NCI-H82 treated with DMSO at 0.1 percent for 48 hours (cell line): ENCODE measurements at regions not wholly inside any gene's neighbourhood (a gene's known extent, or its start where the extent isn't known, plus 50 kb on each side); places are given as distances from the start of the nearest gene placed in this dataset.

ENCODE experiments used
- DNase-seq: peaks from one replicate; lab custom pipeline; 2025; ENCODE audit not compliant: unreplicated experiment; lab: John Stamatoyannopoulos, UW

DNA sequence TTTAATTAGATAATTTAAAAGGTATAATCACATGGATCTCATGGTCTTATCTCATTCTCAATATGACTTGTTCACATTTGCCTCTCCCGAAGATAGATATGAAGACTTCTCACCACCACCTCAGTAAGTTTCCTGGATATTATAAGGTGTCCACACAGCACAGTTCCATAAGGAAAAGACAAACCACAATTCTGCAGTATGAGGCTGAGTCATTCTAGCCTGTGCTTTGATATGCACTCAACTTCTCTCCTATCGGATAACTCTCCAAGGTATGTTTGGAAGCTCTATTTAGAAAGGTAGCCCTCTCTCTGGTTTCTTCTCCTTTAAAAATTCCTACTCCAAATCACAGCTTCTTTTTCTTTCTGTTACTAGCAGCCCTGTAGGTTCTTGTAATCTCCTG, 612.8 kb downstream of the ZPLD1 start:
- DNase-seq: no peak

GRCh38 chr3:103048068-103048722, 613.4 kb downstream of the ZPLD1 start:
- no peak for DNase-seq

- DNase-seq: no peak
These were observed 617.5 kb downstream of the ZPLD1 start for GRCh38 chr3:103052236-103052830.

DNA sequence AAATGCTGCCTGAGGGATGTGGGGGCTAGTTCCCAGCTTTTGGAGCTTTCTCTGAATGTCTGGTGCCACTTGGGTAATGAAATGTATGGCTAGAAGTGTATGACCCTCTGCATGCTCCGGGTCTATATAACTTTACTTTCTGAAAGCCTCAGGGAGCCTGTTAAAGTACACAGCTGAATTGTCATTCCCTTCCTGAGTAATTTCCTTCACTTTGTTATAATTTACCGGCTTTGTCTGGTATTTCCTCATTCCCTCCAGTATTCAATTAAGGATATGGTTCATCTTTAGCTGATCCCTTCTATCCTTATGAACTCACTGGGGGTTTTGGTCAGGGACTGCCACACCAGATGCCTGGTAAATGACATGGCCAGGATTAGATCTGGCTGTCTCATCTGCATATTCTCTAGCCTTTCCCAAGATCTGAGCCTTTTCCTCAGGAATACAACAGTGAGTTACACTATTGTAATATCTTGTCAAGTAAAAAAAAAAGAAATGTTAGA, 620.3 kb downstream of the ZPLD1 start:
- no peak for DNase-seq

DNA sequence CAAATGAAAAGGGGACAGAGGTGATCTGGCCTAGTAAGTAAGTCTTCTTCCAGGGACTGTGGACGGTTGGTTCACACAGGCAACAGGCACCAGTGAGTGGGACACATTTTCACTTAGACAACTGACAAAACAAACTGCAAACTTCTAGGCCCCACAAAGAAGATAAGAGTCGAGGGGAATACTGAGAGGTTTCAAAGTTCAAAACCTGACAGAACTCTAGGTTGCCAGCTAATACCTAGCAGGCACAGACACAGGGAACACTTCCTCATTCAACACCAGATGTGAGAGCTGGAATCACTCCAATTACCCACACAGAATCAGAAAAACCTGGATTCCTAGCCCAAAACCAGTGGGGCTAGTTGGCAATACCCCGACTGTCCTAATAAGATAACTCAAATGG, 621.7 kb downstream of the ZPLD1 start:
- DNase-seq: no peak

GRCh38 chr3:103057003-103057402, 622.2 kb downstream of the ZPLD1 start:
- no peak for DNase-seq

DNA sequence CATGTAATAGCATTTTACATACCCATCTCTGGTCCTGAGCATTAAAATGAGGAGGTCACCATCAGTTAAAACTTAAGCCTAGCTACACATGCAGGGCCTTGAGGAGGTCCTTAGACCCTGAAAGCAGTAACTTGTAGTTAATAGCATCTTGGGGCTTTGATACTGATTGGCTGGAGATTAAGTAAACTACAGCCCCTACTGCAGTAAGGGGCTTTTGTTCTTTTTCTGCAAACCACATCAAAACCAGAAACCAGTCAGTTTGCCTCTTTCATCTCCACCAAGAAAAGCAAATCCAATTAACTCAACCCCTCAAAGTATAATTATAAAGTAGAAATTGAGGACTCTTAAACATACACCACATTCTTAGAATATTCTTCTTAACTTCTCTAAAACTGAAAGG, 622.7 kb downstream of the ZPLD1 start:
- DNase-seq: no peak

DNA sequence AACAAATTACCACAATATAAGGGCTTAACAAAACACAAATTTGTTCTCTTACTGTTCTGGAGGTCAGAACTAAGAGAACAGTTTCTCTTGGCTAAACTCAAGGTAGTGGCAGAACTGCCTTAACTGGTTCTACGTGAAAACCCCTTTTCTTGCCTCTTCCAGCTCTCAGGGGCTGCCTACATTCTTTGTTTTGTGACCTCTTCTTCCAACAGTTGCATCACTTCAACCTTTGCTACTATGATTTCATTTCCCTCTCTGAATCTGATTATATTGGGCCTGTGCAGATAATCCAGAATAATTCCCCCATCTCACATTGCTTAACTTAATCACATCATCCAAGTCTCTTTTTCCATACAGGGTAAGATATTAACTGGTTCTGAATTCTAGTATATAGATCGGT, 624.6 kb downstream of the ZPLD1 start:
- DNase-seq: peak; percentile 46

DNA sequence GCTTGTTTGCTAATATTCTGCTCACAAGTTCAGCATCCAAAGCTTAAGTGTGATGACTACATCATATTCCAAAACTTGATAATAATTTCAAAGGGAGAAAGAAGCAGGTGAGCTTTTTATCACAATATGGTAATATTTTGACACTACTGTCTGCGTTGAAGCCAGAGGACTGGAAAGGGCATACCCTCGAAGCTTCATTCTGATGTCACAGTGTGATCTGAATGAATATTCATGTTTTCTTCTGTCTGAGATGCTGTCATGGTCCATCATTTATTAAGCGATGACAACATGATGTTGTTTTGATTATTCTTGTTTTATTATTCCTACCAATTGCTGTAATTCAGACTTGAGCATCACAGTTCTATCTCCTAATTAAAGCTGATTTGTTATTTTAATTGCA, 625.4 kb downstream of the ZPLD1 start:
- DNase-seq: no peak

DNA sequence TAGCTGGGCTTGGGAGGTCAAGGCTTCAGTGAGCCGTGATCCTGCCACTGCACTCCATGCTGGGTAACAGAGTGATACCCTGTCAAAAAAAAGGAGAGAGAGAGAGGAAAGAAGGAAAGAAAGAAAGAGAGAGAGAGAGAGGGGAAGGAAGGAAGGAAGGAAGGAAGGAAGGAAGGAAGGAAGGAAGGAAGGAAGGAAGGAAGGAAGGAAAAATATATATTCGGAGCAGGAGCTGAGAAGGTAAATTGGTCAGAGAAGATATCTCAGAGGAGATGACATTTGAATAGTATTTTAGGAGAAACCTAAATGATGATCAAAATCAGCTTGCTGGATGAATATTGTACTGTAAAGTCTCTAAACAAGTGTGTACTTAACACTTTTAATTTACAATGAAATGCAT, 633.1 kb downstream of the ZPLD1 start:
- DNase-seq: no peak

DNA sequence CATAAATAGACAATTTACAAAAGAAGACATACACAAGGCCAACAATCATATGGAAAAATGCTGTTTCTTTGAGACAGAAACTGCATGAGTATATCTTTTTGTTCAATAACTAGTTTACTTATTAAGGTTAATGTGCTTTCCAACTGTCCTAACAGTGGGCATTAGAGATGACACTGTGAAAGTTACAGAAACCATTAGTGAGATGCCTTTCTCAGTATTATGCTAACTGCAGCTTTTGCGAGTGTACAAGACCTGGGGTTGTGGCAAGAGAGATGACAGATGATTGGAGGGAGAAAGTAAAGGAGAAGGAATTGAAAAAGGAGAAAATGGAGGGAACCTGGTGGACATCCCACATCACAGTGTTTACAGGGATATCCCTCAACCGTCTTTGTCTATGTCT, 640.5 kb downstream of the ZPLD1 start:
- DNase-seq: no peak

DNA sequence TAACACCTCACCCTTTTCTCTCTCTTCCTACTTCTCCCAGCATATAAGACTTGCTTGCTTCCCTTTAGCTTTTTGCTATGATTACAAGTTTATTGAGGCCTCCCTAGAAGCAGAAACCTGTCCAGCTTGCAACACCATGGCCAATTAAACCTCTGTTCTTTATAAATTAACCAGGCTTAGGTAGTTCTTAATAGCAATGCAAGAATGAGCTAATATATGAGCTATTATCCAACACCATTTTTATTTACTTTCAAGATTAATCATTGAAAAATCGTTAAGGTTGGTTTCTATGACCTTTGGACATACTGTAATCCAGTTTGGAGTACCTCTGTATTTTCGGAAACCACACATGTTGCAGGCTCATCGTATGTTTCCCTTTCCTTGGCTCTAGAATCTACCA, 643.1 kb downstream of the ZPLD1 start:
- DNase-seq: no peak

DNA sequence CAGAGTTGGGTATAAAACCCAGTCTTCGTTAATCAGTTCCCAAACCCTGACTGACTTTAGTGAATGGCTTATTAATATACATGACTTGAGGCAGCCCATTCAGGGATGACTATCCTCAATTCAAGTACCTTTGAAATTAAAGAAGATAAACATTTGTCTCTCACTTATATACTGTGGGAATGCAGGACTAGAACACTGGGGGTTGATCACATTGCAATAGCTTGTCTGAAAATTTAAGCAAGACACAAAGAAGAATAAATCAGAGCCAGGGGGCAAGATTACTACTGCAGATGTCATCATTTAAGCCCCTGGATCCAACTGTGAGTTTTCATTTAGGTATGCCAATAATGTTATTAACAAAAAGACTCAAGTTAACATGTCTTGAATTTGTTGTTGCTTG, 647.7 kb downstream of the ZPLD1 start:
- no peak for DNase-seq

DNA sequence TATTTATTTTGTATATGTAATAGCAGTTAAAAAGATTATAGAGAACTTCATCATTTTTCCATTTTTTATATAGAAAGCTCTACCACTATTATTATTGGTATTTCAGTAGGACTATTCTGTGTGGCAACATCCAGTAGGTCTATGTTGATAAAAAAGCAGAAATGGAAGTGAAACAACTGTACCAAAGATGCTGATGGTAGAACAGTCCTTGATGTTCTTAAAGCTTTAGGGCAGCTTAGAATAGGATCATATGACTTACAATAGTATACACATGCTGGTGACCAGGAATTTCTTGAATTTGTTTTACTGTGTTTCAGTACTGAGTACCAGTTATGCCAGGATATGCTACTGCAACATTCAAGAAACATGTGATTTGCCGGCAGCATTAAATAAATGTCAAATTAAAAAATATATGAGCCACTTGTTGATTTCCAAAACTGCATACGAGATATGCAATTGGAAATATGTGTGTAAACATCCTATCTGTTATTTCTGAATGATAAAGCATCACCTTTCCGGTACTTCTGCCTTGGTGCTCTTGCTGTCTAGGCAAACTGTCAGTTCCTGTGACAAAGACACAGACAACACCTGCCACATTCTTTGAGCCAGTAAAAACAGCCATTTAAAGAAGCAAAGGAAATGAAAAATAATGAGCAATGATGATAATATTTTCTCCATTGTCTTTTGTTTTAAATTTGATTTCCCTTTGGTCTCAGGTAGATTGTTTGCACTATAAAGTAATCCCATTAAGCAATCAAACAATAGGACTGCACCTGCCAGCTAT, 649.2 kb downstream of the ZPLD1 start:
- DNase-seq: no peak

DNA sequence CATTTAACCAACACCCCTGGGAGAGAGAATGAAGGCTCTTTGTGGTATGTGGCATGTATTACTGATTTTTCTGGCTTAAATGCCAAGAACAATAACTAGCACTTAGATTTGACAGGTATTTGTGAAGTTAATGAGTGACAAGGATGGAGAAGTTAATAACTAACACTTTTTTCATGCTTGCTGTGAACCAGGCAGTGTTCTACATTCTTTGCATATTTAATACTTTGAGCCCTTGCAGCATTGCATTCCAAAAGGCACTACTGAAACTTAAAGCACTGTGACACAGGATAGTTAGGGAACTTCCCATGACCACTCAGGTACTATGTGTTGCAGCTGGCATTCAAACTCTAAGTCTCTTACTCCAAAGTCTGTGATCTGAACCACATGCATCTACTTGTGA, 650.6 kb downstream of the ZPLD1 start:
- no peak for DNase-seq

DNA sequence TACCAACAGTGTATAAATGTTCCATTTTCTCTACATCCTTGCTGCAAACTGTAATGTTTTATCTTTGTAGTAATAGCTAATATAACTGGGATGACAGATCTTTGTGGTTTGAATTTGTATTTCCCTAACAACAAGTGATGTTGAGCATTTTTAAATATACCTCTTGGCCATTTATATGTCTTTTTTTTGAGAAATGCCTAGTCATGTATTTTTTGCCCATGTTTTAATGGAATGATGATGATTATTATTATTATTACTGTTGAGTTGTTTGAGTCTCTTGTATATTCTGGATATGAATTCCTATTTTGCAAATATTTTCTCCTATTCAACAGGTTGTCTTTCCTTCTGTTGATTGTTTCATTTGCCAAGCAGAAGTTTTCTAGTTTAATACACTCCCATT, 654.9 kb downstream of the ZPLD1 start:
- no peak for DNase-seq

DNA sequence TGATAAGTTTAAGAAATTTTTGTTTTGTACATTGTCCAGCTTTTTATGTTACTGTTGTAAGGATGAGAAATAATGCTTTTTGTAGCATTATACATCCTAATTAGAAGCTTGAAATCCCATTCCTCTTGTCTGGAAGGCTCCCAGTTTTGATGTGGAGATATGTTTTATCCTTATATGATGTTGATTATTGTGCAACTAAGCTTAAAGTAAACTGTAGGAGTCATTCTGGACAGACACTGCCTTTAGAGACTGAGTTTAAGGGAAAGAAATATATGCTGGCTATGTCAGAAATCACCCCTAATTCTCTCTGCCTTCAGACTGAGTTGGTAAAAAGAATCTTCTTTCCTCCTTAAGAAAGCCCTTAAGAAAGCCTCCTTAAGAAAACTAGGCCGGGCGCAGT, 670.4 kb downstream of the ZPLD1 start:
- DNase-seq: no peak

GRCh38 chr3:103112273-103112672, 677.5 kb downstream of the ZPLD1 start:
- DNase-seq: no peak

GRCh38 chr3:103126115-103126514, 691.3 kb downstream of the ZPLD1 start:
- DNase-seq: no peak

DNA sequence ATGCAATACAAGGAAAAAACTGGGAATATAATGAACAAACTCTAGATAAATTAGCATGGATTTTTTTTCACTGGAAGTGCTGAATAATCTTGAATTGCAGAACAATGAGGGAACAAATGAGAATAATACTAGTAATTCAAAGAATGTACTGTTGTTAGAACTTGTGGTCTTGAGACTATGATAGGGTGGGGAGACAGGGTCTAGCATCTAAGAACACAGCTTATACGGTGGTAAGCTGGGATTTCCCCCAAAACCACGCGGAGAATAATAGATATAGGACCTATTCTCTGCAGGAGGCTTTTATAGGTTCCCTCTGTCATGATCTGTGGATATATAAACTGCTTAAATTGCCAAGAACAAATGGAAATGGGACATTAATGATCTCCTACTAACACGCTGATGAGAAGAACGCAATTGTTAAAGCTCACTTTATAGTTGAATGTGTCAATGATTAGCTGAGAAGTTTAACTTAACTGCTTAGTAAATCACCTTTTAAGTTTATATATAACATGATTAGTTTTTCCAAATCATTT, 692.3 kb downstream of the ZPLD1 start:
- no peak for DNase-seq

DNA sequence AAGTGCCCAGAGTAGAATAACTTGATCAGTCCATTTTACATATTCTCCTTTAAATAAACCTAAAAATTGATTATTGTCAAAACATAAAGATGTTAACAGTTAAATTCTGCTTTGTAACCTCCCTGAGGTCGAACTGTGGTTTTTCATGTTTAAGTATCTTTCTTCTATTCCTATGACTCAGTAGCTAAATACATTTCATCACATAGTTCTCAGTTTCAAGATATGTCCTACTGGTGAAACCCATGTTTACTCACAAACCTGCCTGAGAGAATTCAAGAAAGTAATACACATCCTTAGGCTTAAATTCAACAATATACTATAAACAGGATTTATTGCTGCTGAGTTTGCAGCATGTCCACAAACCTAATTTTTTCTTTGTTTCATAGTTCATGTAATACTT, 692.9 kb downstream of the ZPLD1 start:
- no peak for DNase-seq
